Stomach (tissue), 8 donors: ENCODE measurements at regions not wholly inside any gene's neighbourhood (a gene's known extent, or its start where the extent isn't known, plus 50 kb on each side); places are given as distances from the start of the nearest gene placed in this dataset.

Experiments
- DNase-seq, 2 donors: peaks; one replicate each; pipeline versions ENCODE4 v3.0.0 to v3.0.0-alpha.2; 2013 to 2019
- H3K27ac ChIP-seq, 5 donors: fragments of 200-600 bp in 4 of 5; sonication (generic) in 4 of 5; one replicate each; pipeline ENCODE4 v1.5.1; 2013 to 2019; ENCODE audit warnings: mild to moderate bottlenecking in 1 of 5, moderate library complexity in 1 of 5
- H3K27me3 ChIP-seq, 3 donors: fragments of 200-600 bp; sonication (generic); one replicate each; pipeline ENCODE4 v1.5.1; 2017 to 2019; ENCODE audit warnings: mixed run types in 1 of 3
- H3K36me3 ChIP-seq, 4 donors: fragments of 200-600 bp; sonication (generic); 1 replicate in 3 of 4; 2 replicates in 1 of 4; pipeline ENCODE4 v1.5.1; 2016 to 2019
- H3K4me1 ChIP-seq, 4 donors: fragments of 200-600 bp; sonication (generic); one replicate each; pipeline ENCODE4 v1.5.1; 2016 to 2019
- H3K4me3 ChIP-seq, 4 donors: fragments of 200-600 bp; sonication (generic) in 3 of 4; one replicate each; pipeline ENCODE4 v1.5.1; 2016 to 2019; ENCODE audit warnings: mild to moderate bottlenecking in 1 of 4
- H3K9me3 ChIP-seq, 4 donors: fragments of 200-600 bp; sonication (generic); one replicate each; pipeline ENCODE4 v1.5.1; 2016 to 2019
- CTCF ChIP-seq, 7 experiments: fragments of 450-650 bp in 4 of 7; fragments of 200-600 bp in 3 of 7; sonication (generic) in 3 of 7; IDR thresholded peaks; one replicate each; pipeline ENCODE4 v1.5.1; 2016 to 2019; ENCODE audit warnings: antibody characterized with exemption in 7 of 7, control low read depth in 2 of 7, mild to moderate bottlenecking in 1 of 7
- EP300 ChIP-seq: sonication (generic); formaldehyde crosslinking; IDR thresholded peaks from one replicate; pipeline ENCODE4 v1.6.1; 2017; ENCODE audit warnings: antibody characterized with exemption
- POLR2A ChIP-seq, 4 donors: fragments of 450-650 bp; IDR thresholded peaks; one replicate each; pipeline ENCODE4 v1.6.1; 2016; ENCODE audit warnings: antibody characterized with exemption in 4 of 4, control low read depth in 2 of 4, mild to moderate bottlenecking in 1 of 4, moderate library complexity in 1 of 4
- POLR2AphosphoS5 ChIP-seq, 3 donors: sonication (generic); formaldehyde crosslinking; IDR thresholded peaks; one replicate each; pipeline ENCODE4 v1.6.1; 2016; ENCODE audit warnings: antibody characterized with exemption in 3 of 3
- WGBS, 5 donors: extraction: QIAGEN DNeasy Blood & Tissue Kit in 3 of 5; methylation state at CpG; one replicate each; pipeline versions ENCODE4 v1.1.5 to v1.1.7; 2013 to 2018; 5-methylcytosine and 5-hydroxymethylcytosine counted together
- intact Hi-C: fragments of 100-400 bp; cut with DNase I; formaldehyde crosslinking; loops from one replicate; pipeline ENCODE4 v1.15.1; 2023; ENCODE audit warnings: low total_unique reads
- donor health status: healthy with polysubstance abuse.
- donor health status: Bipolar disorder and iron deficiency.
- donor health status: healthy.

- H3K36me3 ChIP-seq: no peaks in the 10 kb centered on the region
- peak in 1 of 2 donors; percentile 47 for DNase-seq
- H3K4me3 ChIP-seq: no peak overlapping the region
- no peak overlapping the region for H3K27ac ChIP-seq
- intact Hi-C loops: no loop called here
- WGBS, 5 donors: 72 to 79% (median 77%) methylated on average over 7 of the region's 7 CpGs
- H3K9me3 ChIP-seq: no peaks in the 10 kb centered on the region
- peaks cover 0 to 4% (median 0%) of the 10 kb centered on the region in 3 donors for H3K27me3 ChIP-seq
- no peak for TF ChIP-seq CTCF (IDR thresholded peaks at IDR 0.05)
- TF ChIP-seq POLR2A (IDR thresholded peaks at IDR 0.05): no peak
- TF ChIP-seq EP300: no peak
- no peak for TF ChIP-seq POLR2AphosphoS5 (IDR thresholded peaks at IDR 0.05)
- no peaks in the 10 kb centered on the region for H3K4me1 ChIP-seq
These were observed 158.5 kb upstream of the LMO4 start for GRCh38 chr1:87170157-87170556.

GRCh38 chr1:87170931-87171598, 157.6 kb upstream of the LMO4 start:
- H3K27me3 ChIP-seq: peaks cover 0 to 4% (median 0%) of the 10 kb centered on the region in 3 donors
- no peaks in the 10 kb centered on the region for H3K4me1 ChIP-seq
- H3K27ac ChIP-seq: no peak overlapping the region
- no peaks in the 10 kb centered on the region for H3K9me3 ChIP-seq
- intact Hi-C loops: no loop called here
- H3K4me3 ChIP-seq: no peak overlapping the region
- TF ChIP-seq CTCF (IDR thresholded peaks at IDR 0.05) (no peak), POLR2A (IDR thresholded peaks at IDR 0.05) (no peak), POLR2AphosphoS5 (IDR thresholded peaks at IDR 0.05) (no peak), EP300 (no peak)
- no peaks in the 10 kb centered on the region for H3K36me3 ChIP-seq
- 71 to 85% (median 84%) methylated on average over 4 of the region's 4 CpGs for WGBS, 5 donors
- DNase-seq: no peak

GRCh38 chr1:87173231-87173630, 155.4 kb upstream of the LMO4 start:
- intact Hi-C loops: no loop called here
- H3K4me3 ChIP-seq: no peak overlapping the region
- TF ChIP-seq POLR2AphosphoS5 (IDR thresholded peaks at IDR 0.05): no peak
- TF ChIP-seq CTCF (IDR thresholded peaks at IDR 0.05): no peak
- TF ChIP-seq POLR2A (IDR thresholded peaks at IDR 0.05): no peak
- no peak for TF ChIP-seq EP300
- H3K4me1 ChIP-seq: no peaks in the 10 kb centered on the region
- no peaks in the 10 kb centered on the region for H3K36me3 ChIP-seq
- H3K27ac ChIP-seq: no peak overlapping the region
- WGBS, 5 donors: 79 to 88% (median 86%) methylated on average over 3 of the region's 3 CpGs
- no peak for DNase-seq
- H3K9me3 ChIP-seq: no peaks in the 10 kb centered on the region
- H3K27me3 ChIP-seq: no peaks in the 10 kb centered on the region

- no peak overlapping the region for H3K4me3 ChIP-seq
- no peaks in the 10 kb centered on the region for H3K9me3 ChIP-seq
- 57 to 88% (median 73%) methylated on average over 2 of the region's 2 CpGs for WGBS, 5 donors
- no peaks in the 10 kb centered on the region for H3K27me3 ChIP-seq
- no peaks in the 10 kb centered on the region for H3K4me1 ChIP-seq
- DNase-seq: no peak
- intact Hi-C loops: no loop called here
- TF ChIP-seq EP300 (no peak), POLR2AphosphoS5 (IDR thresholded peaks at IDR 0.05) (no peak), POLR2A (IDR thresholded peaks at IDR 0.05) (no peak), CTCF (IDR thresholded peaks at IDR 0.05) (no peak)
- H3K36me3 ChIP-seq: no peaks in the 10 kb centered on the region
- no peak overlapping the region for H3K27ac ChIP-seq
These were observed 153.9 kb upstream of the LMO4 start for GRCh38 chr1:87174724-87175245.
